HL-60 (cell line): ENCODE measurements at regions not wholly inside any gene's neighbourhood (a gene's known extent, or its start where the extent isn't known, plus 50 kb on each side); places are given as distances from the start of the nearest gene placed in this dataset.

Source experiments
- DNase-seq, 2 experiments: peaks; one replicate each; pipeline ENCODE4 v3.0.0-alpha.2; 2010 to 2020; ENCODE audit warnings: low read depth in 1 of 2, low spot score in 1 of 2
- H3K27ac ChIP-seq: fragments of 250-450 bp; sonication (Bioruptor Pico); replicated peaks from 2 replicates; pipeline ENCODE4 v1.5.1; 2020; ENCODE audit warnings: mild to moderate bottlenecking, moderate library complexity
- H3K27me3 ChIP-seq: fragments of 250-450 bp; sonication (Bioruptor Pico); 2 replicates; pipeline ENCODE4 v1.5.1; 2021; ENCODE audit warnings: mild to moderate bottlenecking, moderate library complexity; ENCODE audit not compliant: insufficient read depth, poor library complexity, severe bottlenecking
- H3K4me3 ChIP-seq: replicated peaks from 2 replicates; pipeline ENCODE4 v1.5.1; 2011; ENCODE audit warnings: mild to moderate bottlenecking, control low read depth, low read length; ENCODE audit not compliant: insufficient read depth
- CTCF ChIP-seq: IDR thresholded peaks from one replicate; pipeline ENCODE4 v1.5.1; 2011; ENCODE audit warnings: low read length, control low read depth, inconsistent platforms; ENCODE audit not compliant: insufficient read depth
- GABPA ChIP-seq: IDR thresholded peaks from 2 replicates; pipeline ENCODE4 v1.6.1; 2012; ENCODE audit warnings: low read depth
- POLR2AphosphoS5 ChIP-seq: IDR thresholded peaks from 2 replicates; pipeline ENCODE4 v1.6.1; 2012; ENCODE audit warnings: low read depth
- REST ChIP-seq: IDR thresholded peaks from 2 replicates; pipeline ENCODE4 v1.6.1; 2012; ENCODE audit warnings: low read depth; ENCODE audit not compliant: insufficient replicate concordance
- SPI1 ChIP-seq: IDR thresholded peaks from 2 replicates; pipeline ENCODE4 v1.6.1; 2012; ENCODE audit warnings: low read depth, mild to moderate bottlenecking, borderline replicate concordance

DNA sequence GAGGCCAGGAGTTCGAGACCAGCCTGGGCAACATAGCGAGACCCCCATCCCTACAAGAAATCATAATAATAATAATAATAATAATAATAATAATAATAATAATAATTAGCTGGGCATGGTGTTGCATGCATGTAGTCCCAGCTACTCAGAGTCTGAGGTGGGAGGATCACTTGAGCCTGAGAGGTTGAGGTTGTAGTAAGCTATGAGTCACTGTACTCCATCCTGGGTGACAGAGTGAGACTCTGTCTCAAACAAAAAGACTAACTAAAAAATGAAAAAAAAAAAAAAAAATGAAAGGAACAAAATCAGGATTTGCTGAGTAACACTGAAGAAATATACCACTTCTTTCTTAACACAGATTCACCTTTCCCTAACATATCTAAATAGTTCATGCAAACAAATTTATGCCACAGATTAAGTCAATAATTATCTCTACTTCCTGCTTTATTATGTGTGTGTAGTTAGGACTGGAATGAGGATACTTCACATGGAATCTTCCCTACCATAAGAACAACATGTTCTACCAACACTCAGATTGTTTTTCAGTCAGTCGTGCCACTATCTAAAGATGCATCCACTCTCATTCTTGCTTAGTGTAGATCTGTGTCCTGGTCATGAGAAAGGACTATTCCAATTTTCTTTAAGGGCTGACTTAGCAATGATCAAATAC lies 928.7 kb downstream of the SLC4A3 start:
- no peak overlapping the region for H3K4me3 ChIP-seq
- no peak overlapping the region for H3K27ac ChIP-seq
- no peak for TF ChIP-seq REST
- no peak for DNase-seq
- H3K27me3 ChIP-seq: no peaks in the 10 kb centered on the region

- TF ChIP-seq POLR2AphosphoS5 (no peak), SPI1 (no peak), REST (no peak), GABPA (no peak)
- Histone ChIP-seq H3K27ac (no peak overlapping the region), H3K27me3 (no peaks in the 10 kb centered on the region), H3K4me3 (no peak overlapping the region)
- no peak for DNase-seq
Observed at GRCh38 chr2:220556658-220557057, 929.2 kb downstream of the SLC4A3 start.

- Histone ChIP-seq H3K27ac (no peak overlapping the region), H3K27me3 (no peaks in the 10 kb centered on the region), H3K4me3 (no peak overlapping the region)
- TF ChIP-seq GABPA (no peak), REST (no peak), POLR2AphosphoS5 (no peak), CTCF (no peak), SPI1 (no peak)
- DNase-seq: no peak
Observed at GRCh38 chr2:220560192-220560591, 932.8 kb downstream of the SLC4A3 start.

DNA sequence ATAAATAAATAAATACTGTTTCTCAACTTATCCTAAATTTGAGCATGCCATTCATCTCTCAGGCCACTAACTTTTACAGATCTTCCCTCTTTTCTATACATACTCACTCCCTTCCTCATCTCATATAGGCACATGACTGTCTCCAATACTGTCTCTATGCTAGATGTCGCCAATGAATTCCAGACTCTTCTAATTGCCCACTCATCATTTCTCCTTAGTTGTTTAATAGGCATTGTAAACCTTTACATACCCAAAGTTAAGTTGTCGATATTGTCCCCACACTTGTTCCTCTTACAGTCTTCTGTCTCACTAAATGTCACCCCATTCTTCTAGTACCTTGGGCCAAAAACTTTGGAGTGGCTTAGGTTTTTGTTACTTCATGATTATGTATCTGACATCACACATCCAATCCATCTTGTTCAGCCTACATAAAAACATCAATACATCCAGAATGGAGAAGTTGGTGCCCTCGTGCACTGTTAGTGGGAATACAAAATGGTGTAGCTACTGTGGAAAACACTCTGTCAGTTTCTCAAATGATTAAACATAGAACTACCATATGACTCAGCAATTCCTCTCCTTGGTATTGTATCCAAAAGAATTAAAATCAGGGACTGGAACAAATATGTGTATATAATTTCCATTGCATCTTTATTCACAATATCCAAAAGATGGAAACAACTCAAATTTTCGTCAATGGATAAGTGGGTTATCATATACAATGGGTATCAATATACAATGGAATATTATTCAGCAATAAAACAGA lies 935.1 kb downstream of the SLC4A3 start:
- TF ChIP-seq POLR2AphosphoS5: no peak
- no peak for TF ChIP-seq CTCF
- no peak for TF ChIP-seq REST
- no peak for TF ChIP-seq GABPA
- no peak for TF ChIP-seq SPI1
- H3K27ac ChIP-seq: no peak overlapping the region
- DNase-seq: no peak

More for the DNA sequence above, 935.1 kb downstream of the SLC4A3 start:
- H3K27me3 ChIP-seq: no peaks in the 10 kb centered on the region
- H3K4me3 ChIP-seq: no peak overlapping the region
